ENCODE measurements at regions not wholly inside any gene's neighbourhood (a gene's known extent, or its start where the extent isn't known, plus 50 kb on each side); places are given as distances from the start of the nearest gene placed in this dataset.

- TF ChIP-seq CTCF (tag by site-specific recombination; IDR thresholded peaks at IDR 0.05) (no peak), ZBTB1 (tag by site-specific recombination; IDR thresholded peaks at IDR 0.05) (no peak), MZF1 (tag by site-specific recombination; IDR thresholded peaks at IDR 0.05; ENCODE audit: borderline replicate concordance) (no peak)
Observed at GRCh38 chr16:35797811-35798210, 2338.4 kb downstream of the TP53TG3F start.
